ENCODE measurements at regions not wholly inside any gene's neighbourhood (a gene's known extent, or its start where the extent isn't known, plus 50 kb on each side); places are given as distances from the start of the nearest gene placed in this dataset.

GRCh38 chr14:101179691-101180211, 276.2 kb upstream of the RTL1 start:
- no peak for DNase-seq (ENCODE audit: low read depth)

- no peak for DNase-seq (ENCODE audit: low read depth)
These were observed 278.2 kb upstream of the RTL1 start for GRCh38 chr14:101181446-101182313.

DNA sequence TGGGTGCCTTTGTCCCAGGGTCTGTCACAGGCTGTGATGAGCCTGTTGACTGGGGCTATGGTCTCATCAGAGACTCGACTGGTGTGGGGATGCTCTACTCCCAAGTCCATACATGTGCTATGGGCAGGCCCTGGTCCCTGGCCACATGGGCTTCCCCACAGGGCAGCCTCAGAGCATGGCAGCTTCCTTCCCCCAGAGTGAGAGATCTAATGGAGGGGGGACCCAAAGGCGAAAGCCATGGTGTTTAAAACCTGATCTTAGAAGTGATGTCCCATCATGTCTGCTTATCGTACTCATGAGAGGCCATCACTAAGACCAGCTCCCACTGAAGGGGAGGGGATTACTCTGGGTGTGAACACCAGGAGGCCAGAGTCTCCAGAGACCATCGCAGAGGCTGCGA, 279.0 kb upstream of the RTL1 start:
- no peak for DNase-seq (ENCODE audit: low read depth)

DNA sequence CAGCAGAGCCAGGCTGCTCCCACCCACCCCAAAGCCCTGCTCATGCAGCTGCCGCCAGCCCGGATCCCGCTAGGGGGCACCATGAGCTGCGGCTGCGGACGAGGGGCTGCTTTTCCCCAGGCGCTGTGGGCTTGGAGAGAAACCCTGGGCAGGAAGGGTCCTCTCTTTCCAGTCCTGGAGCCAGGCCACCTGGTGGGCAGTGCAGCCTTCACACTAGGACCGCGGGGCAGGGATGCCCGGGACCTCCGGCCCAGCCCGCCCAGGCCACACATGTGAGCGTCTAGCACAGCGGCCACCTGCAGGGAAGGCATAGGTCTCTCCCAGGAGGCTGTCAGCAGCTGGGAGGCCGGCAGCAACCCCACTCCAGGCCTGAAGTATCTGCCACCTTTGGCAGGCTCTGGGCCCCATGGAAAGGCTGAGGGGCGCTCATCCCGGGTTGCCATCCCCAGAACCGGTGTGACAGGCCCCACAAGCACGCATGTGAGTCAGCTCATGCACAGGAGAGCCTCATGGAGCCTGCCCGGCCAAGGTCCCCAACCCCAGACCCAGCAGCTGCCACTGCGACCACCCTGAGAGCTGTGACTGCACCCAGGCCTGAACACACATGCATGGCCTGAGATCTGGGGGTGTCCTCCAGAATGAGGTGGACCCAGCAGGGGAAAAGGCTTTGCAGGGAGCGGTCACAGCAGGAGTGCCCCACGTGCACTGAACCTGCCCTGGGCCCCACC, 280.0 kb upstream of the RTL1 start:
- no peak for DNase-seq (ENCODE audit: low read depth)

DNA sequence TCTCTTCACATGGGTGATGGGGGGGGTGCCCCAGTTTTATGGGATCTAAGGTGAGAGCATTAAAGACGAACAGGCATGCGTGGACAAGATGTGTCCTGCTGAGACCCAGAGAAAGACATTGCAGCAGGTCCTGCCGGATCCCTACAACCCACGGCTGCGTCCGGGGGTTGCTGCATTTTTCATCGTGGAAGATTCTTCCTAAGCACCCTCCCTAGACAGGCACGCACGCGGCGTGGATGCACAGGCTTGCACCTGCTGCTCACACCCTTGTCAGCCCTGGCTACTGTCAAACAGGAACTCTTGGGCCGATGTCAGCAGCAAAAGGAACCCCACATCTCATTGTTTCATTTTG, 280.6 kb upstream of the RTL1 start:
- no peak for DNase-seq (ENCODE audit: low read depth)

DNA sequence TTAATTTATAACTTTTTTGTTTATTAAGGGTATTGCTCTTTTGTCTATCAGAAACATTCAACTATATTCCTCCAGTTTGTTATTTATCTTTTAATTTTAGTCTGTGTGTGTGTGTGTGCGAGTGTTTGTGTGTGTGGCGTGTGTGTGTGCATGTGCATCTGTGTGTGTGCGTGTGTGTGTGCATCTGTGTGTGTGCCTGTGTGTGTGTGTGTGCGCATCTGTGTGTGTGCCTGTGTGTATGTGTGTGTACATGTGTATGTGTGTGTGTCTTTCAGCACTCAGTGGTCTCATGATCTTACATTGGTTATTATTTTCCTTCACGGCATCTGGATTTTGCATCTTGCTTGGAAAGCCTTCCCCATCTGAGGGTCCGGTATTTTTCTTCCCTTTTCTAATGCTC, 281.1 kb upstream of the RTL1 start:
- DNase-seq (ENCODE audit: low read depth) = no peak

DNA sequence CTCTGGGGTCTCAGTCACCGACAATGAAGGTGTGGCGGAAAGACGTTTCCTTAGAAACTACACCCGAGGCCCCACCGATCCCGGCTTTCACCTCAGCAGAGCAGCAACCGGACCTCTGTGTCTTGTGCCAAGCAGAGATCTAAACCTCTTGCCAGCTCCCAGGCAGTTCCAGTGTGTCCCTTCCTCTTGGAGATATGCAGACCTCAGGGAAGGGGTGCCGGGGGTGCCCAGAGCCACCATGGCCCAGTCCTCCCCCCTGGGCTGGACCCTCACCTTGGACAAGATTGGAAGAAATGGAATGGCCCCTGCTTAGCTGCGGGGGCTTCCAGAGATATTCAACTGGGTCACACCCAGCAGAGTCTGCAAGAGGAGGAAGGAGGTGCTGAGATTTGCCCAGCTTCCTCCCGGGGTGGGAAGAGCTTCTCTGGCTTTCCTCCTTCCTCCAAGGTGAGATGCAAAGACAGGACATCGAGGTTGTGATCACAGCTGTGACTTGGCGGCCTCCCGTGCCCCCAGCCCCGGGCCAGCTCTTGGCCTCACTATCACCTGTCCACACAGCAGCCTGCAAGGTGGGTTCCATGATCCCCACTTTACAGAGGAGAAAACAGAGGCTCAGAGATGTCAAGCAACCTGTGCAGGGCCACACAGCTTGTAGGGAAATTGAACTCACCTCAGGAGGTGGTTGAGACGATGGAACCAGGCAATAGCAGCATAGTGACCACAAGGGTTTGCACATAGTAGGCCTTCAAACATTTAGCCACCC, 281.7 kb upstream of the RTL1 start:
- no peak for DNase-seq (ENCODE audit: low read depth)

DNA sequence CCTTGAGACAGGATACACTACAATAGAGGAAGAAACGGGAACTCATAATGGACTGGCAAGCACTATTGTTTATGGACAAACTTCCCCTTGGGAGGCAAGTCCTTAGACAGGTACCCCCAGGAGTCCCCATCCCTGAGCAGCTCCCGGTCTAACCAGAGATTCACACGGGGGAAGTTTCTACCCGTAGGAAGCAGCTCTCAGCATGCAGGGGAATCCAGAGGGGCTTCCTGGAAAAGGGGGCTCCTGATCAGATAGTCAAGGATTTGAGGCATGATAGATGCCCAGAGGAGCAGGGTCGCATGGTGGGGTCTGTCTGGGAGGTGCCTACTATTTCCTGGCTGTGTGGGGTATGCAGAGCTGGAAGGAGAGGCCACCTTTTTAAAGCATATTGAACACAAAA, 282.4 kb upstream of the RTL1 start:
- DNase-seq (ENCODE audit: low read depth) = no peak

DNA sequence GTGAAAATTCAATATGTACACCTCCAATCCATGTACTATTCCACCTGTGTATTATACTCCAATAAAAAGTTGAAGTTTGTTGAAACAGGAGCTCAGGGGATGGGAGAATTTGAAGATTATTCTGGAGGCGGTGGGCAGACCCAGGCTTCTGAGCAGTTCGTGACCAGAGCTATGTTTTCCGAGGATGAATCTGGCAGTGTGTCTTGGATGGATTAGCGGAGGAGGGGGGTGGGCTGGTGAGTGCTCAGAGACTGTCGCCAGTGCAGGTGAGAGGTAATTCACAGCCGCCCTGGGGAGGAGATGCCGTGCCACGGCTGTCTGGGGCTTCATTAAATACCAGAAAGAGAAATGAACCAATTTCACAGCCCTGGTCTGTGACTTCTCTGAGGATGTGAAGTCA, 283.0 kb upstream of the RTL1 start:
- DNase-seq (ENCODE audit: low read depth) = no peak

DNA sequence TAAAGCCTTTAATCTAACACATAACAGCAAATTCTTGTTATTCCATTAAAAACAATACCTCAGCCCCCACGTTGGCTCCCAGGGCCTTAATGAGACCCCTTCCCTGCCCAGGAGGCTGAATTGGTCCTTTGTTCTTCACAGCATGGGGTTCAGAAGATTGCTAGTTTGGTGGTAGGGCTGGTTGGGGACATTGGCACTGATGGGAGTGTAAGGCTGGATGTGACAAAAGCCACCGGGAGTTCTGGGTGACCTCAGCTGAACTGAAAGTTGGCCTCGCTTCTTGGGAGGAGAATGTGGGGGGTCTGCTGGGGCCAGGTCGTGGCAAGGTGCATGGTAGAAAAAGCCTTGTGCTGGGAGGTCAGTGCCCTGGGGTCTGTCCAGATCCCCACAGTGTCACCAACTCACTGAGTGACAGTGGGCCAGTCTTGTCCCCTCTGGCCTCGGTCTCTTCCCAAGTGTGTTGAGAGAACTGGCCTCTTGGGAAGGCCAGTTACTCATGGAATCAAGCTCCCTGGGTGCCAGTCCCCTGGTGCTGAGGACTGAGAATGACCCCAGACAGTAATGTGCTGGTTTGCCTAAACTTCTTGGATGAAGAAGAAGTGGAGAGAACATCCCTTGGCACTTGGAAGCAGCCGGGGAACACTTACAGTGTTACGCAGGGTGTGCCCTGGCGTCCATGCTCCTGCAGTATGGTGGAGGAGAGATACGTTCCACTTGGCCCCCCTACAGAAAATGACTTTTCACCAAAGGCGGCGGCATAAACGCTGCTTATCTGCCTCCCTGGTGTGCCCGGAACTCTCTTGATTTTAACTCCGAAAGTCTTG, 283.7 kb upstream of the RTL1 start:
- no peak for DNase-seq (ENCODE audit: low read depth)

GRCh38 chr14:101187816-101188570, 284.5 kb upstream of the RTL1 start:
- DNase-seq (ENCODE audit: low read depth) = no peak

GRCh38 chr14:101188571-101188915, 285.0 kb upstream of the RTL1 start:
- DNase-seq (ENCODE audit: low read depth) = no peak

DNA sequence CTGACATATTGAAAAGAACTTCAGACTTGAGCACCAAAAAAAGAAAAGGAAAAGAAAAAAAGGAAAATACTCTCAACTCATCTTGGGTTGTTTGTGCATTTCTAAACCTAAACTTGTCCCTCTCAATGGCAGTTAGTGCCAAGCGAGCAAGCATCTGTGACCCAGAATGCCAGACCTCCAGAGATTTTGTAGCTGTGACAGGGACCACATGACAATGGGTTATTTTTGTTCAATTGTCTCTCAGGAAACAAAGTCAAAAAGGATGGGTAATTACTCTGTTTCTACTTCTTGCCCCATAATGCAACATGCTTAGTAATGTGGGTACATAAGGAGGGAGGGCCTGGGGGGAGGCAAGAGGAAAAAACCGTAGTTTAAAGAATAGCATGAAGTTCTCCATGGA, 285.7 kb upstream of the RTL1 start:
- no peak for DNase-seq (ENCODE audit: low read depth)

DNA sequence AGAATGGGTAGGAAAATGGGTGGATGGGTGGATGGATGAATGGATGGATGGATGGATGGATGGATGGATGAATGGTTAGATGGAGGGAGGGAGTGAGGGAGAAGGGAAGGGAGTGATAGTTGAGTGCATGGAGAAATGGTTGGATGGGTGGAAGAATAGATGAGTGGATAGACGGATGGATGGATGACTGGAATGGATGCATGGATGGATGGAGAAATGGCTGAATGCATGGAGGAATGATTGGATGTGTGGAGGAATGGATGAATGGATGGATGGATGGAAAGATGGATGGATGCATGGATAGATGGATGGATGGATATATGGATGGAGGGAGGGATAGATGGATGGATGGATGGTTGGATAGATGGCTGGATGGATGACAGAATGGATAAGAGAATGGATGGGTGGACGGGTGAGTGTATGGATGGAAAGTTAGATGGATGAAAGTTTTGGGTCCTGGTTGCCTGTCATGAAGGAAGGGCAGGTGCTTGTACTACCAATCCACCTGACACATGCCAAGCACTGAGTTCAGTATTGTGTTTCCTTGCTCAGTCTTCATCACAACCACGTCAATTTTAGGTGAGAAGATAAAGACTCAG, 286.5 kb upstream of the RTL1 start:
- DNase-seq (ENCODE audit: low read depth) = no peak

DNA sequence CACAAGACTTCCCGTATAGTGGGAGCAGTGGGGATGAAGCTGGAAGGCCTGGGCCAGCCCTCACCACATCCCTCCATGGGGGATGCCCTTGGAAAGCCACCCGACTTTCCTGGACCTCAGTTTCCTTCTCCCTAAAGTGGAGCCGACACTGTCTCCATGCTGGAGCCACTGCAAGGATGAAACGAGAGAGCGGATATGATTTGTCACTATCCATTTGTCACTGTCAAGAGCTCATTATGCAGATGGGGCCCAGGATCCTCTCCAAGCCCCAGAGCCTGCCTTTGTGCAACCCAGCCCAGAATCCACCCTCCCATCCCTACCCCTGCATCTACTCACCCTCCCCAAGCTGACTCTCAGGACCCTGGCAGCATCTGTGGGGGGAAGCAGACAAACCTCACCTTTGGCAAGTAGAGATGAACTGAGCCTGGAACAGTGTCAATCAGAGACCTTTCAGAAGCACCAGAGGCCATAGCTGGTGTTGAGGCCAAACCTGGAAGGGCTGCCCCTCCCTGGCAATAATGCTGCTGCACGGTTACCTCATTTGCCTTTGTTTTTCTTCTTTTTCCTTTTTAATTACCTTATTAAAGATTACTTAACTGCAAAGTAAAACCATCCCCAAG, 287.7 kb upstream of the RTL1 start:
- no peak for DNase-seq (ENCODE audit: low read depth)

DNA sequence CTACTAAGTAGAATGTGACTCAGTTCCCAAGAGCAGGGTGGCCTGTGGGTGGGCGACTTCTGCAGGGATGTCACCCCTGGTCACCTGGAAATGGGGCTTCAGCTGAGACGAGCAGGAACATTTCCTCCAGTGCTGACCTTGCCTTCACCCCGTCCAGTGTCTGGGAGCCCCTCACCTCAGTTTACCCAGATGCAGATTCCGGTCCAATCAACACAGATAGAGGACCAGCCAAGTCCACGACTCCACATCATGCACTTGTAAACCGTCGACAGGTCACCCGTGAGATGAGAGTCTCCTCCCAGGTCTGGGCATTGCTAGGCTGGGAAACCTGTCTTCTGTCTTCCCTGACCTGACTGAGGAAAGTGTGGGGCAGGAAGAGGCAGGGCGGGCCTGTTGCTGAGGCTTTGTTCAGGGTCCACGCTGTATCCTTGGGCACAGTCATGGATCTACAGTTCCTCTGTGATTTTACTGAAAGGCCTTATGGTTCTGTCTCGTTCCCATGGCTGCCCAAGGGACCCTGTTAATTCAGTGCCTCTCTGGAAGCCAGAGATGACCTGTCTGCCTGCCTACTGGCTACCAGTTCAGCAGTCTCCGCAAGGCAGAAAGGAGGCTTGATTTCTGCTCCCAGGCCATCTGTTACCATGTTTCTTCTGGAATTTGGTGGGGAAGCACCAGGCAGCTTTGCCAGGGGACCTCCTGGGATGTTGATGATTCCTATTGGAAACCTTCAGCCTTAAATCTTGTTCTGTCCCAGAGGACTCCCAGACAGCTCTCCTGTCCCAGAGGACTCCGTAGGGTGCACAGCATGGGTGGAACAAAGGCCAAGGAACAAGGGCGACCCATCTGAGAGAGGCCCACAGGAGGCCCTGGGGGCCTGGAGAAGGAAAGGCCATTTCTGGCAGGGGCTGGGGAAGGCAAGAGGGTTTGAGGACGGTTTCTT, 288.5 kb upstream of the RTL1 start:
- no peak for DNase-seq (ENCODE audit: low read depth)

- no peak for DNase-seq (ENCODE audit: low read depth)
These were observed 289.1 kb upstream of the RTL1 start for GRCh38 chr14:101192661-101193000.

DNA sequence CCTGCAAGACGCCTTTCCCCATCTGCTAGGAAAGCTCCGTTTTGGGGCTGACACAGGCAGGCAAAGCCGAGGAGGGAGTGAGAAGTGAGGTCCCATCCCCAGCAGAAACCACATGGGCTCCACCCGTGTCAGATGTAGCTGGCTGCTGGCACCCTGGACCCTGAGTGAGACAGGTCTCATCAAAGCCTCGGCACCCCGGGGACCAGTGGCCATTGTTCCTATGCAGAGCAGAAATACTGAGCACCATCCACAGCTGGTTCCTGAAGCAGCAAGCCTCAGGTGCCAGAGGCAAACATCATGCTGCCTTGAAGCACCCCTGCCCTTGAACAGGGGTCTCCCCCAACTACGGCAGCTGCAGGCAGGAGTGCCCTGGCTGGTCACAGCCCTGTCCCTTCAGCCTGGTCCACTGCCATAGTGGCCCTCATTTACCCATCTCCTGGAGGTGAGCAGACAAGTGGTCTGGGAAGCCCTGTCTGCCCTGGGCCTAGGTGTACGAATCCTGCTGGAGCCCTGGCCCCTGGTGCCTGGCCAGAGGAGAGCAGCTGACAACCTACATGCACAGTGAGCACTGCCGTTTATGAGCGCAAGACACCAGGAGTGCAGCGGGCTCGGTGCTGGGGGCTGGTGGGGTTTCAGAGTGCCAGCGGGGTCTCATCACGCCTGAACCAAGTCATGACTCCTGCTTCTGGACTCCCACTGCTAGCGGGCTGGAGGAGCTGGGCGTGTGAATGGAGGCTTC, 289.8 kb upstream of the RTL1 start:
- no peak for DNase-seq (ENCODE audit: low read depth)
